Stomach (tissue), 8 donors: ENCODE measurements at regions not wholly inside any gene's neighbourhood (a gene's known extent, or its start where the extent isn't known, plus 50 kb on each side); places are given as distances from the start of the nearest gene placed in this dataset.

Experiments used
- DNase-seq, 2 donors: peaks; one replicate each; pipeline versions ENCODE4 v3.0.0 to v3.0.0-alpha.2; 2013 to 2019
- H3K27ac ChIP-seq, 5 donors: fragments of 200-600 bp in 4 of 5; sonication (generic) in 4 of 5; one replicate each; pipeline ENCODE4 v1.5.1; 2013 to 2019; ENCODE audit warnings: mild to moderate bottlenecking in 1 of 5, moderate library complexity in 1 of 5
- H3K27me3 ChIP-seq, 3 donors: fragments of 200-600 bp; sonication (generic); one replicate each; pipeline ENCODE4 v1.5.1; 2017 to 2019; ENCODE audit warnings: mixed run types in 1 of 3
- H3K36me3 ChIP-seq, 4 donors: fragments of 200-600 bp; sonication (generic); 1 replicate in 3 of 4; 2 replicates in 1 of 4; pipeline ENCODE4 v1.5.1; 2016 to 2019
- H3K4me1 ChIP-seq, 4 donors: fragments of 200-600 bp; sonication (generic); one replicate each; pipeline ENCODE4 v1.5.1; 2016 to 2019
- H3K4me3 ChIP-seq, 4 donors: fragments of 200-600 bp; sonication (generic) in 3 of 4; one replicate each; pipeline ENCODE4 v1.5.1; 2016 to 2019; ENCODE audit warnings: mild to moderate bottlenecking in 1 of 4
- H3K9me3 ChIP-seq, 4 donors: fragments of 200-600 bp; sonication (generic); one replicate each; pipeline ENCODE4 v1.5.1; 2016 to 2019
- CTCF ChIP-seq, 7 experiments: fragments of 450-650 bp in 4 of 7; fragments of 200-600 bp in 3 of 7; sonication (generic) in 3 of 7; IDR thresholded peaks; one replicate each; pipeline ENCODE4 v1.5.1; 2016 to 2019; ENCODE audit warnings: antibody characterized with exemption in 7 of 7, control low read depth in 2 of 7, mild to moderate bottlenecking in 1 of 7
- EP300 ChIP-seq: sonication (generic); formaldehyde crosslinking; IDR thresholded peaks from one replicate; pipeline ENCODE4 v1.6.1; 2017; ENCODE audit warnings: antibody characterized with exemption
- POLR2A ChIP-seq, 4 donors: fragments of 450-650 bp; IDR thresholded peaks; one replicate each; pipeline ENCODE4 v1.6.1; 2016; ENCODE audit warnings: antibody characterized with exemption in 4 of 4, control low read depth in 2 of 4, mild to moderate bottlenecking in 1 of 4, moderate library complexity in 1 of 4
- POLR2AphosphoS5 ChIP-seq, 3 donors: sonication (generic); formaldehyde crosslinking; IDR thresholded peaks; one replicate each; pipeline ENCODE4 v1.6.1; 2016; ENCODE audit warnings: antibody characterized with exemption in 3 of 3
- WGBS, 5 donors: extraction: QIAGEN DNeasy Blood & Tissue Kit in 3 of 5; methylation state at CpG; one replicate each; pipeline versions ENCODE4 v1.1.5 to v1.1.7; 2013 to 2018; 5-methylcytosine and 5-hydroxymethylcytosine counted together
- intact Hi-C: fragments of 100-400 bp; cut with DNase I; formaldehyde crosslinking; loops from one replicate; pipeline ENCODE4 v1.15.1; 2023; ENCODE audit warnings: low total_unique reads
- donor health status: healthy with polysubstance abuse.
- donor health status: Bipolar disorder and iron deficiency.
- donor health status: healthy.

GRCh38 chr17:5635949-5636348 lies 51.6 kb upstream of the NLRP1 start:
- no peak for DNase-seq
- H3K36me3 ChIP-seq: no peaks in the 10 kb centered on the region
- no peak for TF ChIP-seq POLR2AphosphoS5 (IDR thresholded peaks at IDR 0.05)
- TF ChIP-seq POLR2A (IDR thresholded peaks at IDR 0.05): no peak
- no peak for TF ChIP-seq CTCF (IDR thresholded peaks at IDR 0.05)
- TF ChIP-seq EP300: no peak
- H3K27me3 ChIP-seq: peaks cover 0 to 32% (median 13%) of the 10 kb centered on the region in 3 donors
- 72 to 84% (median 78%) methylated on average over 3 of the region's 3 CpGs for WGBS, 5 donors
- H3K4me1 ChIP-seq: no peaks in the 10 kb centered on the region
- intact Hi-C loops: no loop called here
- H3K27ac ChIP-seq: no peak overlapping the region
- H3K4me3 ChIP-seq: no peak overlapping the region
- H3K9me3 ChIP-seq: no peaks in the 10 kb centered on the region

GRCh38 chr17:5638596-5638995 lies 54.3 kb upstream of the NLRP1 start:
- no peaks in the 10 kb centered on the region for H3K4me1 ChIP-seq
- peak in 1 of 2 donors; percentile 4 for DNase-seq
- no peak overlapping the region for H3K4me3 ChIP-seq
- H3K27me3 ChIP-seq: peaks cover 0 to 32% (median 4%) of the 10 kb centered on the region in 3 donors
- H3K9me3 ChIP-seq: no peaks in the 10 kb centered on the region
- H3K27ac ChIP-seq: no peak overlapping the region
- intact Hi-C loops: no loop called here
- WGBS, 5 donors: 38 to 52% (median 46%) methylated on average over 2 of the region's 2 CpGs
- no peak for TF ChIP-seq EP300
- no peak for TF ChIP-seq CTCF (IDR thresholded peaks at IDR 0.05)
- TF ChIP-seq POLR2A (IDR thresholded peaks at IDR 0.05): no peak
- TF ChIP-seq POLR2AphosphoS5 (IDR thresholded peaks at IDR 0.05): no peak
- H3K36me3 ChIP-seq: no peaks in the 10 kb centered on the region

GRCh38 chr17:5640726-5641125 lies 56.4 kb upstream of the NLRP1 start:
- Histone ChIP-seq H3K27me3 (peaks cover 0 to 23% (median 0%) of the 10 kb centered on the region in 3 donors), H3K27ac (no peak overlapping the region), H3K9me3 (no peaks in the 10 kb centered on the region), H3K4me1 (no peaks in the 10 kb centered on the region), H3K36me3 (no peaks in the 10 kb centered on the region), H3K4me3 (no peak overlapping the region)
- TF ChIP-seq POLR2A (IDR thresholded peaks at IDR 0.05): no peak
- no peak for TF ChIP-seq CTCF (IDR thresholded peaks at IDR 0.05)
- no peak for TF ChIP-seq EP300
- no peak for TF ChIP-seq POLR2AphosphoS5 (IDR thresholded peaks at IDR 0.05)
- intact Hi-C loops: no loop called here
- DNase-seq: no peak
- WGBS, 5 donors: 77 to 93% (median 84%) methylated on average over 2 of the region's 2 CpGs

- TF ChIP-seq CTCF (IDR thresholded peaks at IDR 0.05) (no peak), POLR2A (IDR thresholded peaks at IDR 0.05) (no peak), POLR2AphosphoS5 (IDR thresholded peaks at IDR 0.05) (no peak)
- WGBS, 5 donors: 88 to 92% (median 91%) methylated on average over 4 of the region's 4 CpGs
These were observed 58.4 kb upstream of the NLRP1 start for GRCh38 chr17:5642752-5643151.

More at GRCh38 chr17:5642752-5643151, 58.4 kb upstream of the NLRP1 start:
- DNase-seq: no peak
- Histone ChIP-seq H3K36me3 (no peaks in the 10 kb centered on the region), H3K4me1 (no peaks in the 10 kb centered on the region), H3K9me3 (no peaks in the 10 kb centered on the region), H3K27ac (no peak overlapping the region), H3K27me3 (peaks cover 0 to 24% (median 0%) of the 10 kb centered on the region in 3 donors), H3K4me3 (no peak overlapping the region)
- intact Hi-C loops: no loop called here
